Heart left ventricle (tissue), 13 donors: ENCODE measurements at regions not wholly inside any gene's neighbourhood (a gene's known extent, or its start where the extent isn't known, plus 50 kb on each side); places are given as distances from the start of the nearest gene placed in this dataset.

Experiments
- CTCF ChIP-seq, 12 donors: fragments of 200-600 bp; sonication (generic) in 4 of 12; IDR thresholded peaks; one replicate each; pipeline versions ENCODE4 v1.5.0 to v1.8.0; 2018 to 2022; ENCODE audit warnings: antibody characterized with exemption in 12 of 12, mild to moderate bottlenecking in 5 of 12
- POLR2A ChIP-seq, 2 donors: fragments of 450-650 bp; IDR thresholded peaks; one replicate each; pipeline ENCODE4 v1.6.1; 2017; ENCODE audit warnings: antibody characterized with exemption in 2 of 2, mild to moderate bottlenecking in 2 of 2, moderate library complexity in 2 of 2
- donor health status: ischemic (EF 13 %, LVEDD 7.1; RV severe dilation, severe dysfunction).
- donor health status: DM: no; HTN: yes; CAD: no.
- donor health status: DM: no; HTN: no; CAD: no.
- donor health status: ischemic (EF 25% LVEDD 6.9; RV normal size, moderate dysfunction).
- donor health status: ischemic (EF 25% LVEDD 5.7; RV mildly dilated, moderate dysfunction).
- donor health status: ischemic (EF 35%, LVEDD 5.7; RV mildly dilated, moderate dysfunction).
- donor health status: nonischemic (EF 11% LVEDD 7.7; RV severe dilation, severe dysfunction).
- donor health status: DM: yes; HTN: yes; CAD: no.
- donor health status: PGD.
- donor health status: ischemic (EF 29% LVEDD 5.4; RV normal size, mild dysfunction).
- donor health status: nonischemic (EF 23%, LVEDD 6.1; RV moderate dilation, normal function).

GRCh38 chr11:32229576-32230240 lies 138.8 kb downstream of the RCN1 start:
- TF ChIP-seq CTCF (IDR thresholded peaks at IDR 0.05) (no peak), POLR2A (IDR thresholded peaks at IDR 0.05) (no peak)
